ENCODE measurements at regions not wholly inside any gene's neighbourhood (a gene's known extent, or its start where the extent isn't known, plus 50 kb on each side); places are given as distances from the start of the nearest gene placed in this dataset.

DNA sequence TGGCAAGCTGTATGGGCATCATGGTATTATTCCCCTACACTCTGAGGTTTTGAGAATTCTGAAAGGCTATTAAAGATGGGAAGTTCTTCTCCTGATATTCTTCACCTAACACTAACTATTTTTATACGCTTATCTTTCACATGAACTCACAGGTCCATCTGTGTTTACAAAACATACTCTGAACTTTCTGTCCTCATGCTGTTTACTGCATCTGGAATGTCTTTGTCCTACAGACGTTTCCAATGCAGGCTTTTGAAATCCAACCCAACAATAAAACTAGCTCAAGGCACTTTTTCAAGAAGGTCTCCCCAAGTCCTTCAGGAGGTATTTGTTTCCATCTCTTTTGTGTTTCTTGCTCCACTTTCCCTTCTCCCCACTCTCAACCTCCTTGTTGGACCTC, 60.5 kb upstream of the MLIP start:
- Histone ChIP-seq H4K20me1 (ENCODE audit: insufficient read depth) (no peaks in the 10 kb centered on the region), H2AFZ (no peak overlapping the region), H3K36me3 (ENCODE audit: low read depth) (no peaks in the 10 kb centered on the region), H3K9ac (no peak overlapping the region), H3K9me2 (ENCODE audit: insufficient read depth) (no peaks in the 10 kb centered on the region), H3K4me1 (ENCODE audit: insufficient read depth) (peaks cover 14% of the 10 kb centered on the region), H3K27me3 (replicated peaks; ENCODE audit: insufficient read depth) (no peaks in the 10 kb centered on the region), H3K9me3 (ENCODE audit: low read depth) (no peaks in the 10 kb centered on the region), H3K4me2 (ENCODE audit: unreplicated experiment) (no peak overlapping the region), H3K79me2 (ENCODE audit: insufficient read depth) (no peaks in the 10 kb centered on the region), H3F3A (ENCODE audit: insufficient read depth) (peaks cover 8% of the 10 kb centered on the region; the same call in 1 of the 2 replicates), H3K4me3 (no peak overlapping the region), H3K27ac (no peak overlapping the region)
- TF ChIP-seq EZH2 (IDR thresholded peaks at IDR 0.05; ENCODE audit: insufficient read depth, poor library complexity, severe bottlenecking) = no peak
- no peak for TF ChIP-seq EZH2phosphoT487 (IDR thresholded peaks at IDR 0.05; ENCODE audit: insufficient read depth, low read depth)
- no peak for DNase-seq
- WGBS, 2 experiments (ENCODE audit: low coverage in 1 of 2, low lambda C conversion rate in 2 of 2, missing lambda C conversion rate in 2 of 2) = 55 to 60% methylated on average over 2 of the region's 2 CpGs
- in situ Hi-C loops (cut with MboI) = no loop called here

DNA sequence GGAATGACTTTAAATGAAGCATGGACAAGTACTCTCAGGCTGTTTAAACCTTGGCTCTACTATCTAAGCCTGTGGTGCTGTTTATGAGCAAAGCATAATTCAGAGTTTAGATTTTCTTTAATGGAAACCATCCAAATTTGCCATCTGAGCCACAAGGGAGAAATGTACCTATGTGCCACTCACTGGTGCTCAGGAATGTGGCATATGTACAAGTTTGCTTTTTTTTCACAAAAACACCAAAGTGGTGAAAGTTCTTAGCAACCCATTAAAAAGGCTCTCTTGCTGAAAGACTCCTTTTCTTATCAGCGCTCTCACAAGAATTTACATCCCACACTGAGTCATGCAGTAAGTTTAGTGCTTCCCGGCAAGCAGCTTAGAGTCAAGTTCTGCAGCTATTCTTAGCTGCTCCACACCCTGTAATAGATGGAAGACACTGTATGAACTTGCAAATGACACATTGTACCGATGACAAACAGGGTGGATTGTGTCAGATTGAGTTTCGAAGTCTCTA, 57.3 kb upstream of the MLIP start:
- peak overlapping the region; percentile 33 for H3K4me3 ChIP-seq
- H3K9ac ChIP-seq = 0 out of 2 replicates have a peak overlapping the region, but pooled peaks have one; percentile 1
- peak overlapping the region; percentile 44 for H3K4me2 ChIP-seq (ENCODE audit: unreplicated experiment)

DNA sequence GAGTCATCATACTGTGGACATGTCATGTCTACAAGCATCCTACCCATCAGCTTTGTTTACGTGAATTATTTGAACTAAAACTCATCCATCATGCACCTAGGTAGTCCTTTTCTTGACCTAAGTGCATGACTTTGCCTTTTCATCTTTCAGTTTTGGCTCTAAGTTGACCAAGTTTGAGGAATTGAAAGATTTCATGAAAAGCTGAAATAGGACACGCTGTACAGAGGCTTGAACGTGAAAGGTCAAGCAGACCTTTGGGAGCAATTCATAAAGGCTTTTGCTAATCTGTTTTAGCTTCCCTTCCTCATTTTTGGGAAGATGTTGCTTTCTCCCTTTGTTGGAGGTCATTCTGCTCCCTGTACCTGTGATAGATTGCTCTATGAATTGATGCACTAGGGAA, 55.1 kb upstream of the MLIP start:
- Histone ChIP-seq H3K4me3 (no peak overlapping the region), H3F3A (ENCODE audit: insufficient read depth) (peaks cover 15% of the 10 kb centered on the region; the same call in 1 of the 2 replicates), H3K4me1 (ENCODE audit: insufficient read depth) (peaks cover 36% of the 10 kb centered on the region), H3K27ac (no peak overlapping the region), H3K9me2 (ENCODE audit: insufficient read depth) (no peaks in the 10 kb centered on the region), H3K4me2 (ENCODE audit: unreplicated experiment) (no peak overlapping the region), H3K36me3 (ENCODE audit: low read depth) (no peaks in the 10 kb centered on the region), H3K9ac (no peak overlapping the region), H4K20me1 (ENCODE audit: insufficient read depth) (no peaks in the 10 kb centered on the region), H3K27me3 (replicated peaks; ENCODE audit: insufficient read depth) (no peaks in the 10 kb centered on the region), H3K79me2 (ENCODE audit: insufficient read depth) (no peaks in the 10 kb centered on the region), H3K9me3 (ENCODE audit: low read depth) (no peaks in the 10 kb centered on the region), H2AFZ (no peak overlapping the region)
- 94 to 98% methylated on average over 3 of the region's 3 CpGs for WGBS, 2 experiments (ENCODE audit: low coverage in 1 of 2, low lambda C conversion rate in 2 of 2, missing lambda C conversion rate in 2 of 2)
- in situ Hi-C loops (cut with MboI) = no loop called here
- TF ChIP-seq EZH2 (IDR thresholded peaks at IDR 0.05; ENCODE audit: insufficient read depth, poor library complexity, severe bottlenecking) (no peak), EZH2phosphoT487 (IDR thresholded peaks at IDR 0.05; ENCODE audit: insufficient read depth, low read depth) (no peak)
- DNase-seq = no peak

More for the DNA sequence above, 57.3 kb upstream of the MLIP start:
- no peaks in the 10 kb centered on the region for H3K27me3 ChIP-seq (replicated peaks; ENCODE audit: insufficient read depth)
- H3K4me1 ChIP-seq (ENCODE audit: insufficient read depth) = peaks cover 17% of the 10 kb centered on the region
- peak overlapping the region; percentile 35 for H3K27ac ChIP-seq
- H3K79me2 ChIP-seq (ENCODE audit: insufficient read depth) = no peaks in the 10 kb centered on the region
- no peaks in the 10 kb centered on the region for H4K20me1 ChIP-seq (ENCODE audit: insufficient read depth)
- DNase-seq = peak; percentile 93
- H2AFZ ChIP-seq = no peak overlapping the region
- in situ Hi-C loops (cut with MboI) = no loop called here
- TF ChIP-seq EZH2phosphoT487 (IDR thresholded peaks at IDR 0.05; ENCODE audit: insufficient read depth, low read depth) (0 out of 2 replicates have a peak, but pooled peaks have one; percentile 52), EZH2 (IDR thresholded peaks at IDR 0.05; ENCODE audit: insufficient read depth, poor library complexity, severe bottlenecking) (no peak)
- H3K9me2 ChIP-seq (ENCODE audit: insufficient read depth) = no peaks in the 10 kb centered on the region
- H3F3A ChIP-seq (ENCODE audit: insufficient read depth) = peaks cover 8% of the 10 kb centered on the region; the same call in 1 of the 2 replicates
- H3K36me3 ChIP-seq (ENCODE audit: low read depth) = no peaks in the 10 kb centered on the region
- 0 to 1% methylated on average over 4 of the region's 4 CpGs for WGBS, 2 experiments (ENCODE audit: low coverage in 1 of 2, low lambda C conversion rate in 2 of 2, missing lambda C conversion rate in 2 of 2)
- no peaks in the 10 kb centered on the region for H3K9me3 ChIP-seq (ENCODE audit: low read depth)

DNA sequence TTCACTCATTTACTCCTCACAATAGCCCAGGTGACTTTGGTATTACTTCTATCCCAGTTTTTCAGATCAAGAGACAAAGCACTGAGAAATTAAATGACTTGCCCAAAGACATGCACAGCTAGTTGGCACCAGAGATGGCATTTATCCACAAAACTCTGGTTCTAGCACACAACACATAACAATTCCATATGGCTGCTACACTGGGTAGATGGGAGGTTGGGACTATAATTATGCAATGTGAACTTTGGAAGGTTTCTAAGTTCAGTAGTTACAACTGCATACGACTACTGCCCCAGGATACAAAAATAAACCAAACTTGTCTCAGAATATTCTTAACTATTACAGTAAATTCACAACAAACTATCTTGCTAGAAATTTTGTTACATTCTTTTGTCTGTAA, 54.2 kb upstream of the MLIP start:
- TF ChIP-seq EZH2phosphoT487 (IDR thresholded peaks at IDR 0.05; ENCODE audit: insufficient read depth, low read depth) (no peak), EZH2 (IDR thresholded peaks at IDR 0.05; ENCODE audit: insufficient read depth, poor library complexity, severe bottlenecking) (no peak)
- WGBS, 2 experiments (ENCODE audit: low coverage in 1 of 2, low lambda C conversion rate in 2 of 2, missing lambda C conversion rate in 2 of 2) = 88 to 95% methylated on average over 1 of the region's 1 CpG

DNA sequence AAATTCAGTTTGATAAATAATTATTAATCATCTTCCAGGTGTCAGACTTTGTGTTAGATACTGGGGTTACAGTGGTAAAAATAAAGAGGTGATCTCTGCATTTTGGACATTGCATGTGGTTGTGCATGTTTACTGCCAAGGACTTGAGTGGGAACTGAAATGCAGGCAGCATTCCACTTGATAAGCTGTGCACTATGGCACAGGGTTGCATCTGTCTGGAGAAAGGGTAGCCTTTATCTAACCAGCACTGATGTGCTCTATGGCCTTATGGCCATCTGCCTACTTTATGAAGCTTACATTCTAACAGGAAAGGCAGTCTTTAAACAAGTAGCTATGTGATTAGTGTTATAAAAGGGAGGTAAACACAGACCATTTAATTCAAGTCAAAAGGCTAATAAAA, 53.0 kb upstream of the MLIP start:
- Histone ChIP-seq H2AFZ (no peak overlapping the region), H3K27me3 (replicated peaks; ENCODE audit: insufficient read depth) (no peaks in the 10 kb centered on the region), H3K36me3 (ENCODE audit: low read depth) (no peaks in the 10 kb centered on the region), H3K4me2 (ENCODE audit: unreplicated experiment) (no peak overlapping the region), H3F3A (ENCODE audit: insufficient read depth) (peaks cover 14% of the 10 kb centered on the region; the same call in 1 of the 2 replicates), H3K9me3 (ENCODE audit: low read depth) (no peaks in the 10 kb centered on the region), H3K9ac (no peak overlapping the region), H3K4me1 (ENCODE audit: insufficient read depth) (peaks cover 35% of the 10 kb centered on the region), H3K27ac (no peak overlapping the region), H3K79me2 (ENCODE audit: insufficient read depth) (no peaks in the 10 kb centered on the region), H3K4me3 (no peak overlapping the region), H3K9me2 (ENCODE audit: insufficient read depth) (no peaks in the 10 kb centered on the region), H4K20me1 (ENCODE audit: insufficient read depth) (no peaks in the 10 kb centered on the region)
- DNase-seq = no peak
- no peak for TF ChIP-seq EZH2phosphoT487 (IDR thresholded peaks at IDR 0.05; ENCODE audit: insufficient read depth, low read depth)
- TF ChIP-seq EZH2 (IDR thresholded peaks at IDR 0.05; ENCODE audit: insufficient read depth, poor library complexity, severe bottlenecking) = no peak
- in situ Hi-C loops (cut with MboI) = no loop called here

More for the DNA sequence above, 54.2 kb upstream of the MLIP start:
- Histone ChIP-seq H3K4me2 (ENCODE audit: unreplicated experiment) (no peak overlapping the region), H3K79me2 (ENCODE audit: insufficient read depth) (no peaks in the 10 kb centered on the region), H4K20me1 (ENCODE audit: insufficient read depth) (no peaks in the 10 kb centered on the region), H3K27me3 (replicated peaks; ENCODE audit: insufficient read depth) (no peaks in the 10 kb centered on the region), H3K27ac (no peak overlapping the region), H3F3A (ENCODE audit: insufficient read depth) (peaks cover 15% of the 10 kb centered on the region; the same call in 1 of the 2 replicates), H3K36me3 (ENCODE audit: low read depth) (no peaks in the 10 kb centered on the region), H3K9me2 (ENCODE audit: insufficient read depth) (no peaks in the 10 kb centered on the region), H3K9ac (no peak overlapping the region), H2AFZ (no peak overlapping the region), H3K4me3 (no peak overlapping the region), H3K9me3 (ENCODE audit: low read depth) (no peaks in the 10 kb centered on the region), H3K4me1 (ENCODE audit: insufficient read depth) (peaks cover 36% of the 10 kb centered on the region)
- DNase-seq = no peak
- in situ Hi-C loops (cut with MboI) = no loop called here
